H1 (cell line): ENCODE measurements at regions not wholly inside any gene's neighbourhood (a gene's known extent, or its start where the extent isn't known, plus 50 kb on each side); places are given as distances from the start of the nearest gene placed in this dataset.

Source experiments
- CREB1 ChIP-seq: IDR thresholded peaks from 2 replicates; pipeline ENCODE4 v1.6.1; 2012; ENCODE audit warnings: inconsistent platforms
- CTCF ChIP-seq, 3 experiments: IDR thresholded peaks; 1 replicate in 2 of 3; 2 replicates in 1 of 3; pipeline versions ENCODE4 v1.5.1 to v1.6.1; 2011; ENCODE audit warnings: low read length in 3 of 3, mild to moderate bottlenecking in 3 of 3, inconsistent platforms in 2 of 3, low read depth in 1 of 3, moderate library complexity in 1 of 3; ENCODE audit not compliant: insufficient read depth in 1 of 3; ENCODE audit errors: control extremely low read depth in 1 of 3
- EZH2 ChIP-seq: fragments of 200-600 bp; sonication (generic); IDR thresholded peaks from 2 replicates; pipeline ENCODE4 v1.7.1; 2012; ENCODE audit warnings: low read depth, mild to moderate bottlenecking, moderate library complexity, low read length, inconsistent platforms; ENCODE audit not compliant: severe bottlenecking
- FOSL1 ChIP-seq: IDR thresholded peaks from 2 replicates; pipeline ENCODE4 v1.6.1; 2011; ENCODE audit warnings: mild to moderate bottlenecking, low read depth, low read length, moderate library complexity; ENCODE audit not compliant: insufficient read depth

- no peak for TF ChIP-seq CTCF (IDR thresholded peaks at IDR 0.05; ENCODE audit: control extremely low read depth in 1 of 3, insufficient read depth in 1 of 3, low read depth in 1 of 3, low read length in 3 of 3)
- no peak for TF ChIP-seq CREB1
- no peak for TF ChIP-seq FOSL1
- no peak for TF ChIP-seq EZH2
Measured at GRCh38 chr5:158244882-158245281, 385.9 kb upstream of the CLINT1 start.
